ENCODE measurements at regions not wholly inside any gene's neighbourhood (a gene's known extent, or its start where the extent isn't known, plus 50 kb on each side); places are given as distances from the start of the nearest gene placed in this dataset.

GRCh38 chr3:44033123-44033522 is 208.6 kb upstream of the TOPAZ1 start:
- no peak for DNase-seq (ENCODE audit: low read depth)
- H3K4me3 ChIP-seq (ENCODE audit: low read length) = no peak overlapping the region
- no peak for TF ChIP-seq CTCF (conservative IDR thresholded peaks at IDR 0.05; ENCODE audit: low read length)

- no peak overlapping the region for H3K4me3 ChIP-seq (ENCODE audit: low read length)
- no peak for DNase-seq (ENCODE audit: low read depth)
- TF ChIP-seq CTCF (conservative IDR thresholded peaks at IDR 0.05; ENCODE audit: low read length) = no peak
Measured at GRCh38 chr3:44036850-44037249, 204.8 kb upstream of the TOPAZ1 start.

GRCh38 chr3:44039006-44039405 is 202.7 kb upstream of the TOPAZ1 start:
- H3K4me3 ChIP-seq (ENCODE audit: low read length) = no peak overlapping the region
- TF ChIP-seq CTCF (conservative IDR thresholded peaks at IDR 0.05; ENCODE audit: low read length) = no peak
- DNase-seq (ENCODE audit: low read depth) = no peak

GRCh38 chr3:44041726-44042125 is 200.0 kb upstream of the TOPAZ1 start:
- TF ChIP-seq CTCF (conservative IDR thresholded peaks at IDR 0.05; ENCODE audit: low read length) = no peak
- DNase-seq (ENCODE audit: low read depth) = no peak
- H3K4me3 ChIP-seq (ENCODE audit: low read length) = no peak overlapping the region

- no peak for TF ChIP-seq CTCF (conservative IDR thresholded peaks at IDR 0.05; ENCODE audit: low read length)
- no peak overlapping the region for H3K4me3 ChIP-seq (ENCODE audit: low read length)
Measured at GRCh38 chr3:44042772-44043171, 198.9 kb upstream of the TOPAZ1 start.

GRCh38 chr3:44045476-44046275 is 196.0 kb upstream of the TOPAZ1 start:
- TF ChIP-seq CTCF (conservative IDR thresholded peaks at IDR 0.05; ENCODE audit: low read length) = no peak
- no peak for DNase-seq (ENCODE audit: low read depth)

More at GRCh38 chr3:44042772-44043171, 198.9 kb upstream of the TOPAZ1 start:
- no peak for DNase-seq (ENCODE audit: low read depth)

GRCh38 chr3:44047796-44048195 is 193.9 kb upstream of the TOPAZ1 start:
- H3K4me3 ChIP-seq (ENCODE audit: low read length) = no peak overlapping the region
- DNase-seq (ENCODE audit: low read depth) = no peak
- TF ChIP-seq CTCF (conservative IDR thresholded peaks at IDR 0.05; ENCODE audit: low read length) = no peak

More at GRCh38 chr3:44045476-44046275, 196.0 kb upstream of the TOPAZ1 start:
- no peak overlapping the region for H3K4me3 ChIP-seq (ENCODE audit: low read length)

All from AG10803 (cell line).